ENCODE measurements at regions not wholly inside any gene's neighbourhood (a gene's known extent, or its start where the extent isn't known, plus 50 kb on each side); places are given as distances from the start of the nearest gene placed in this dataset.

- DNase-seq (ENCODE audit: low spot score in 2 of 2, unreplicated experiment in 2 of 2), result no peak
- peaks cover 30% of the 10 kb centered on the region for H3K9me3 Mint-ChIP-seq
- peaks cover 1% of the 10 kb centered on the region for H3K27me3 Mint-ChIP-seq (ENCODE audit: low read depth)
- no peak overlapping the region for H3K27ac Mint-ChIP-seq
- no peaks in the 10 kb centered on the region for H3K36me3 Mint-ChIP-seq
- H3K4me1 Mint-ChIP-seq, result no peaks in the 10 kb centered on the region
- TF ChIP-seq CTCF (IDR thresholded peaks at IDR 0.05; ENCODE audit: unreplicated experiment), result no peak
- H3K4me3 Mint-ChIP-seq, result no peak overlapping the region
Measured at GRCh38 chr9:1668441-1668840, 346.7 kb upstream of the SMARCA2 start.

GRCh38 chr9:1673300-1673699 lies 341.8 kb upstream of the SMARCA2 start:
- Mint-ChIP-seq H3K27ac (no peak overlapping the region), H3K4me3 (no peak overlapping the region), H3K4me1 (no peaks in the 10 kb centered on the region), H3K9me3 (peaks cover 6% of the 10 kb centered on the region), H3K36me3 (no peaks in the 10 kb centered on the region), H3K27me3 (ENCODE audit: low read depth) (peaks cover 4% of the 10 kb centered on the region)
- no peak for TF ChIP-seq CTCF (IDR thresholded peaks at IDR 0.05; ENCODE audit: unreplicated experiment)
- no peak for DNase-seq (ENCODE audit: low spot score in 2 of 2, unreplicated experiment in 2 of 2)

GRCh38 chr9:1676771-1677170 lies 338.4 kb upstream of the SMARCA2 start:
- no peak for DNase-seq (ENCODE audit: low spot score in 2 of 2, unreplicated experiment in 2 of 2)
- Mint-ChIP-seq H3K4me1 (no peaks in the 10 kb centered on the region), H3K36me3 (no peaks in the 10 kb centered on the region), H3K4me3 (no peak overlapping the region), H3K27me3 (ENCODE audit: low read depth) (peaks cover 9% of the 10 kb centered on the region), H3K27ac (no peak overlapping the region), H3K9me3 (peaks cover 6% of the 10 kb centered on the region)
- TF ChIP-seq CTCF (IDR thresholded peaks at IDR 0.05; ENCODE audit: unreplicated experiment), result no peak

- no peak for DNase-seq (ENCODE audit: low spot score in 2 of 2, unreplicated experiment in 2 of 2)
- Mint-ChIP-seq H3K36me3 (no peaks in the 10 kb centered on the region), H3K27ac (no peak overlapping the region), H3K4me3 (no peak overlapping the region), H3K27me3 (ENCODE audit: low read depth) (peaks cover 29% of the 10 kb centered on the region), H3K9me3 (no peaks in the 10 kb centered on the region), H3K4me1 (no peaks in the 10 kb centered on the region)
- no peak for TF ChIP-seq CTCF (IDR thresholded peaks at IDR 0.05; ENCODE audit: unreplicated experiment)
Measured at GRCh38 chr9:1683951-1684350, 331.2 kb upstream of the SMARCA2 start.

GRCh38 chr9:1698991-1699390 lies 316.2 kb upstream of the SMARCA2 start:
- TF ChIP-seq CTCF (IDR thresholded peaks at IDR 0.05; ENCODE audit: unreplicated experiment), result no peak
- Mint-ChIP-seq H3K36me3 (no peaks in the 10 kb centered on the region), H3K4me1 (peaks cover 8% of the 10 kb centered on the region), H3K4me3 (no peak overlapping the region), H3K27ac (no peak overlapping the region), H3K27me3 (ENCODE audit: low read depth) (peaks cover 9% of the 10 kb centered on the region), H3K9me3 (peaks cover 13% of the 10 kb centered on the region)
- DNase-seq (ENCODE audit: low spot score in 2 of 2, unreplicated experiment in 2 of 2), result no peak

- no peak overlapping the region for H3K27ac Mint-ChIP-seq
- TF ChIP-seq CTCF (IDR thresholded peaks at IDR 0.05; ENCODE audit: unreplicated experiment), result no peak
- H3K4me1 Mint-ChIP-seq, result peaks cover 8% of the 10 kb centered on the region
- H3K9me3 Mint-ChIP-seq, result peaks cover 13% of the 10 kb centered on the region
- DNase-seq (ENCODE audit: low spot score in 2 of 2, unreplicated experiment in 2 of 2), result no peak
- H3K36me3 Mint-ChIP-seq, result no peaks in the 10 kb centered on the region
- peaks cover 9% of the 10 kb centered on the region for H3K27me3 Mint-ChIP-seq (ENCODE audit: low read depth)
- H3K4me3 Mint-ChIP-seq, result no peak overlapping the region
Measured at GRCh38 chr9:1701113-1701512, 314.0 kb upstream of the SMARCA2 start.

Data from mesothelial cell of epicardium (in vitro differentiated cells).